SK-N-SH (cell line): ENCODE measurements at regions not wholly inside any gene's neighbourhood (a gene's known extent, or its start where the extent isn't known, plus 50 kb on each side); places are given as distances from the start of the nearest gene placed in this dataset.

Source experiments
- CTCF ChIP-seq: fragments of 200-600 bp; sonication (generic); IDR thresholded peaks from 2 replicates; pipeline ENCODE4 v1.6.1; 2017; ENCODE audit warnings: antibody characterized with exemption, mild to moderate bottlenecking, moderate library complexity
- POLR2AphosphoS5 ChIP-seq: IDR thresholded peaks from 2 replicates; pipeline ENCODE4 v1.6.1; 2012; ENCODE audit warnings: low read depth, low read length
- SMC3 ChIP-seq: IDR thresholded peaks from 2 replicates; pipeline ENCODE4 v1.6.1; 2012; ENCODE audit warnings: low read depth, low read length, improper control_type of control experiment

GRCh38 chr5:116751684-116752083, 177.1 kb upstream of the SEMA6A start:
- TF ChIP-seq POLR2AphosphoS5 (no peak), CTCF (no peak), SMC3 (no peak)
